NCI-H510A (cell line): ENCODE measurements at regions not wholly inside any gene's neighbourhood (a gene's known extent, or its start where the extent isn't known, plus 50 kb on each side); places are given as distances from the start of the nearest gene placed in this dataset.
"Not testable (repeated sequence)": the region's sequence is repeated elsewhere in the genome, so short reads cannot be mapped to it uniquely, and the experiment has no call there.

Source experiments
- DNase-seq: peaks from one replicate; lab custom pipeline; 2025; lab: John Stamatoyannopoulos, UW

DNA sequence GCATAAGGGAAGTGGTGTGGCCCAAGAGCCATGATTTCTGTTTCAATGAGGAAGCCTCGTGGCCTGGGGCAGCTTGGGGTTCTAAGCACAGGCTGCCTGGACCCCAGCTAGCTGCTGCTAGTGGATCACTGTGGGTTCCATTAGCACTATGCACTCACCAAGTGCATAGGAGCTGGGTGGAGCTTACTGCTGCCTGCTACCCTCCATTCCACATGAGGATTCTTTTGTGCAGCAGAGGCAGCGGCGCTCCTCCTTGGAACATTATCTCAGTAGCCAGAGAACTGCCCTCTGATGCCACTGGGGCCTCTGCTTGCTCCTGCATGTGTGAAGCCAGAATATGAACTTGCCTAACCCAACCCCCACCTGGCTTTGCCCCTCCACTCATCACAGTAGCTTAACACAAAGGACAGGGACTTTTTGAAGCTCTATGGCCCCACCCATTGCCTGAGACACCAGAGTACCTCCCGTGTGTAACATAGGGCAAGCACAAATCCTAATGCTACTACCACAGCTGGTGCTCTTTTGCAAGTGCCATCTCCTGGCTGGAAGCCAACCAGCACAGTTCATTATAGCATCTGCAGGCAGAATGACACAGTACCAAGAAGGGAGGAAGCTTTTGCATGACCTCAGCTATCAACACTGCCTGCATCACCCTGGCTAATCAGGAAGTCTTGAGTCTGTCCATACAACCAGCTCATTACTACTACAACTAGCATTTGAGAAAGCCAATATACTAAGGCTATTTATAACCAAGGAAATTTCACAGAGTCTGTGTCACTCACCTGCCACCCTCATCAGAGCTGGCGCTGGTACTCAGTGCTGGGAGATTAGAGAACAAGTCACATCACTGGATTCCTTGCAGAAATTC, 297.0 kb upstream of the GULP1 start:
- DNase-seq = peak; percentile 73

DNA sequence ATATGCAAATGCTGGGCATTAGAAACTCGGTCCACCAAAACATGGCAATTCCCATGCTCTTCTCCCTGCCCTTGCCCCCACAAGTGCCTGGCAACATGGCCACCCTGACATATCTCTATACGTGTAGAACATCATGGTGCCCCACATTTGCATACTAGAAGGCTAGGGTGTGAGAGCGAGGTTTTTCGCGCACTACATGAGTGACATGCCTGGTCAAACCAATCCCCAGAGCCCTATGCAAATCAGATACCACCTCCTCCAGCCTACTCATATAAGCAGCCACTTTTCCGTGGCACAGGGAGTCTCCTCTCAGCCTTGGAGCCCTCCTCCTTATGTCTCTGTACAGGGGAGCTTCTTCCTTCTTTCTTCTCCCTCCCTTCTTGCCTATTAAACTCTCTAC, 296.1 kb upstream of the GULP1 start:
- no peak for DNase-seq

DNA sequence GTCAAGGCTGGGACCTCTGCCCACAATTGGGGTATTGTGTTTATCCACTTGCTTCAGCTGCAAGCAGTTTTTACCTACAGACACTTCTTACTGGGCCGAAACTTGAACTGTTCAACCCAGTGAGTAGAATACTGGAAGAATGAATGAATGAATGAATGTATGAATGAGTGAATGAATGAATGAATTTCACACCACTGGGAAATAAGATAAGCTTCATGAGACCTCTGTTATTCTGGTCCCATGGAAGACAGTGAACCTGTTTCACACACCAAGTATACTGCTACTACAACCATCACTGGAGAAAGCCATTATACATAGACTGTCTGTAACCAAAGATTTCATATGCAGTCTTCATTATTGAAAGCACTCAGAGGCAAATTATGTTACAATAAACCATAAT, 295.0 kb upstream of the GULP1 start:
- no peak for DNase-seq

DNA sequence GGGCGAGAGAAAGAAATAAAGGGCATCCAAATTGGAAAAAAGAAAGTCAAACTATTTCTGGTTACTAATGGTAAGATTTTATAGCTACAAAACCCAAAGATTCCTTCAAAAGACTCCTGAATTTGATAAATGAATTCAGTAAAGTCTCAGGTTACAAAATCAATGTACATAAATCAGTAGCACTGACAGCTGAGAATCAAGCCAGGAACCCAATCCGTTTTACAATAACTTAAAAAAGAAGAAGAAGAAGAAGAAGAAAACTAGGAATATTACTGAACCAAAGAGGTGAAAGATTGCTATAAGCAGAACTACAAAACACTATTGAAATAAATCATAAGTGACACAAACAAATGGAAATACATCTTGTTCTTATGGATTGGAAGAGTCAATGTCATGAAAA, 291.5 kb upstream of the GULP1 start:
- no peak for DNase-seq

DNA sequence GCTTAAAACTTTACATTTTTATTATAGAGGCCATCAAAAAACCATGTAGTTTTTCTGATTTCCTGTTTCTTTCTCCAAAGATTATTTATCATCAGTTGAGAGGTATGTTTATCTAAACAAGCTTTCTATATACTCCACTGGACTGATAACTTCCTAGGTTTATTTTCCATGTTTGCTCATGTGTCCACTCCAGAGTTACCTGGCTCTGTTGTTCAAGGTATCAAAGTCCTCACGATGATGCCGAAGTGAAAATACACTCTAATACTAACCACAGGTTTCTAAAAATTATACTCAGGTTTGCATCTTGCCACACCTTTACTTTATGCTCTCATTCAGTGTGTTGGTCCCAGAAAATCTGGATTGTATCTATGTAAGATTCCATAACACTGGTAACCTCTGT, 287.9 kb upstream of the GULP1 start:
- DNase-seq = no peak

DNA sequence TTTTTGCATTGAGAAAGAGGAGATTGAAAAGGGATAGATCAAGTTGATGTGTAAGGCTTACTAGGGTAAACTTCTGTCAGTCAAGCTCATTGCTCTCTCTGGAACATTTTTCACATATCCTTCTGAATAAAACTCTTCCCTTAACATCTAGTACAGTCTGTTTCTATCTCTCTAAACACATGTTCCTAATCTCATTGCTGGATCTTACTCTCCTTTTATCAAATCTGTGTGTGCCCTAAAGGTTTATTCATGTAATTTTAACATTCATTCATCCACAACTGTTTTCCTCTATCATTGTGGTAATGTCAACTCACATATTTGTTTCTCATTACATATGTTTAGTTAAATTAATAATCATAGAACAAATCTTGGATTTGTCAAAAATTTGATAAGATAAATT, 277.9 kb upstream of the GULP1 start:
- DNase-seq = no peak

DNA sequence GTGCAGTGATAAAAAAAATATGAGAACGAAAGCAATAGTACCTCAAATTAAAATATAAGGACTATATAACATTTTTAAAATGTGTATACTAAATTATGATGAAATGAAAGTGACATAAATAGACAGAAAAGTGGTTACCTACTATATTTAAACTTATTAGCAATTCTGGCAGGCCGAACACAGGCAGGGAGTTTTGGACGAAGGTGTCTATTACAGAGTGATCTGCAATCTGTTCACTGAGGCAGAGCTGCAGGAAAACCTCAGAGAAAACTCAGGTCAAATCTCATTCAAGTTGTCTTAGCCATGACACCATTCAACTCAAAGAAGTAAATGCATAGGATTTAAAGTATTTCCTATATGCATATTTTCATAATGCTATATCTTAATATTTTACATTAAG, 274.8 kb upstream of the GULP1 start:
- no peak for DNase-seq

DNA sequence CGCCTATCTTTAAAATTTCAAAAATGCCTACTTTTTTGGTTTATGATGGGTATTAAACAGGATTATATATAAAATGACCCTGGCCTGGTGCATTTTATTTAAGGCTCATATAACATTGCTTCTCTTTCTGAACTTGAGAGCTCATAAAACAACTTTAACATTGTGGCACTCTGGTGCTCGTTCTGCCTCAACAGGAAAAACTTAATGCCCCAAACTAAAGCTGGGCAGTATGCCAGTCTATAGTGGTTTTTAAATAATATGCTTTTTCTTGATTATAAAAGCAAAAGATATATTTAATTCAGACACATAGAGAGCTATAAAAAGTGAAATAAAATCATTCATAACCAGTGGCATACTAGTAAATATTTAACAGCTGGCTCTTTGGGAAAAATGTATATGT, 269.3 kb upstream of the GULP1 start:
- DNase-seq = no peak

DNA sequence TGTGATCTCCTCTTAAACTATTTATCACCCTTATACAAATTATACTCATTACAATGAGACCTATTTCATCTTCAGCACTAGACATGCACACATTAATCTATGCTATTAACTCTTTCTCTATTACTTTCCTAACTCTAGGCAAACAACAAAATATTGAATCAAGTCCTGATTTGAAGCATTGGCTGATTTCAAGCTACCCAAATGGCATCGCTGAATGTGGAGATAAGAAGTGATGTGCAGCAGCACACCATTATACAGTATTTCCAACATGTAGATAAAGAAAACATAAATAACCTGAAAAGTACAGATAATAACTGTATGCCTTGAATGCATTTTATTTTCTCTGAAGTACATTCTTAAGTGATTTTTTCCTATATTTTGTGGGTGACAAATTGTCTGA, 268.6 kb upstream of the GULP1 start:
- DNase-seq = no peak

DNA sequence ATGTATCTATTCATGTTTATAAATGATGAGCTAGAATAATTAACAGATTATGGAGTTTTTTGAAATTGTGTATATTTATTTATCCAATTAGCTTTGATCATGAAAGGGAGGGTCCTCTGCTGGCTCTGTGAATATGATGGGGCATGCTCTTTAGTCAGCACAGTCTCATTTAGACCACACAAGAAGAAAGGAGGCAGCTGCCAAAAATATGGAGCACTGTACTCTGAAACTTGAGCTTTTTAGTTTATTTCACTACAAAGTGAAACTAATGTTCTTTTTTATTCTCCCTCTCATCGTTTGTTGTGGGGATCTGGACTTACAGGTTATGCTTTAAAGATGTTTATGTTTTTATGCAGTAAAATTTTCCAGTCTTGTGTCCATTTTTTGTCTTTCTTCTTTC, 266.9 kb upstream of the GULP1 start:
- no peak for DNase-seq

DNA sequence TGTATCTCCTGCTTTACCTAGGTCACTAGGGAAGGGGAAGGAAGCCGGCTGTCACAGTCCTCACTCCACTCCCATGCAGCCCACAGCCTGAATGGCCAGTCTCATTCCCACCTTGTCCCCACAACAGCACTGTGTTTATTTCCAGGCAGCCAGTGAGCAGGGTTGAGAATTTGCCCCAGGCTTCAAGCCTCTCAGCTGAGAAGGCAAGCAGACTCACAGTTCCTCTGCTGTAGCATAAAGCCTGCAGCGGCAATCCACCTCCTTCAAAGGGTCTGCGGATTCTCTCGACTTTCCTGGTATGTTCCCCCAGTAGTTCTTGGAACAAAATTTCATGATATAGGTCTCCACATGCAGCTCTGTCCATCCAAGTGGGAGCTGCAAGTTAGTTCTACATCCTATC, 262.9 kb upstream of the GULP1 start:
- DNase-seq = no peak

DNA sequence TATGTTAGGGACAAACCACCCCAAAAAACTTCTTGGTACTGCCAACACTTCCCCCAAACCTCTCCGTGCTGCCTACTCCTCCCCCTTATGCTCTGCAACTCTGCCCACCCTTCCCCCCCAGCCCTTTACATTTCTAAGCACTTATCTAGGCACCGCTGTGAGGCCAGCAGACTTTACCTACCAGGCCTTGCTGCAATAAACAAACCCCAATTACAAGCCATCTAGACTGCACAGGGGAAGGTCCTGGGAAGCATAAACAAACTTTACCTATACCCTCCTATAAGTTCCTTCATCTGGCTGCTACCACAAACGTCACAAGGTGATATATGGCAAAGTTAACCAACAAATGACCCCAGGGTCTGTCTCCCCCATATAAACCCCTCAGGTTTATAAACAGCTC, 259.4 kb upstream of the GULP1 start:
- DNase-seq = no peak

DNA sequence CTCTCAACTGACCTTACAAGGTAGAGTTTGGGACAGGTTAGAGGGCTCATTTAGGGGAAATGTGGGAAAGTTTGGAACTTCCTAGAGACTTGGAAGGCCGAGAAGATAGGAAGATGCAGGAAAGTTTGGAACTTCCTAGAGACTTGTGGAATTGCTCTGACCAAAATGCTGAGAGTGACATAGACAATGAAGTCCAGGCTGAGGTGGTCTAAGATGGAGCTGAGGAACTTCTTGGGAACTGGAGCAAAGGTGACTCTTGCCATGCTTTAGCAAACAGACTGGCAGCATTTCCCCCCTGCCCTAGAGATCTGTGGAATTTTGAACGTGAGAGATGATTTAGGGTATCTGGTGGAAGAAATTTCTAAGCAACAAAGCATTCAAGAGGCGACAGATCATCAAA, 258.9 kb upstream of the GULP1 start:
- DNase-seq = no peak

DNA sequence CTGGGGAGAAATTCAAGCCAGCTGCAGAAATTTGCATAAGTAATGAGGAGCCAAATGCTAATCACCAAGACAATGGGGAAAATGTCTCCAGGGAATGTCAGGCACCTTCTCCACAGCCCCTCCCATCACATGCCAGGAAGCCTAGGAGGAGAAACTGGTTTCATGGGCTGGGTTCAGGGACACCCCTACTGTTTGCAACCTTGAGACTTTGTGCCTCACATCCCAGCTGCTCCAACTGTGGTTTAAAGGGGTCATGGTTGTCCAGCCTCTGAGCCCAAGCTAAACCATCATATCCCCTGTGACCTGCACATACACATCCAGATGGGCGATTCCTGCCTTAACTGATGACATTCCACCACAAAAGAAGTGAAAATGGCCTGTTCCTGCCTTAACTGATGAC, 258.4 kb upstream of the GULP1 start:
- not testable (repeated sequence) for DNase-seq

DNA sequence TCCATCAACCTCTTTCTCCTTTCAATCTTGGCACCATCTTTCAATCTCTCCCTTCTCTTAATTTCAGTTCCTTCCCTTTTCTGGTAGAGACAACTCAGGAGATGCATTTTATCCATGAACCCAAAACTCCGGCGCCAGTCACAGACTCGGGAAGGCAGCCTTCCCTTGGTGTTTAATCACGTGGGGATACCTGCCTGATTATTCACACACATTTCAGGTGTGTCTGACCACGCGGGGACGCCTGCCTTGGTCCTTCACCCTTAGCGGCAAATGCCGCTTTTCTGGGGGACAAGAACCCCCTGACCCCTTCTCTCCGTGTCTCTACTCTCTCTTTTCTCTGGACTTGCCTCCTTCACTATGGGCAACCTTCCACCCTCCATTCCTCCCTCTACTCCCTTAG, 257.6 kb upstream of the GULP1 start:
- not testable (repeated sequence) for DNase-seq

DNA sequence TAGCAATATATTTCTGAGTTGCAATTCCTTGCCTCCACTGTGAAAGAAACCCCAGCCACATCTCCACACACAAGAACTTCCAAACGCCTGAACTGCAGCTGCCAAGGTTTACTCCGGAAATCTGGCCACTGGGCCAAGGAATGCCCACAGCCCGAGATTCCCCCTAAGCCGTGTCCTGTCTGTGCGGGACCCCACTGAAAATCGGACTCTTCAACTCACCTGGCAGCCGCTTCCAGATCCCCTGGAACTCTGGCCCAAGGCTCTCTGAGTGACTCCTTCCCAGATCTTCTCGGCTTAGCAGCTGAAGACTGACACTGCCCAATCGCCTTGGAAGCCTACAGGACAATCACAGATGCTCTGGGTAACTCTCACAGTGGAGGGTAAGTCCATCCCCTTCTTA, 256.3 kb upstream of the GULP1 start:
- DNase-seq = not testable (repeated sequence)

DNA sequence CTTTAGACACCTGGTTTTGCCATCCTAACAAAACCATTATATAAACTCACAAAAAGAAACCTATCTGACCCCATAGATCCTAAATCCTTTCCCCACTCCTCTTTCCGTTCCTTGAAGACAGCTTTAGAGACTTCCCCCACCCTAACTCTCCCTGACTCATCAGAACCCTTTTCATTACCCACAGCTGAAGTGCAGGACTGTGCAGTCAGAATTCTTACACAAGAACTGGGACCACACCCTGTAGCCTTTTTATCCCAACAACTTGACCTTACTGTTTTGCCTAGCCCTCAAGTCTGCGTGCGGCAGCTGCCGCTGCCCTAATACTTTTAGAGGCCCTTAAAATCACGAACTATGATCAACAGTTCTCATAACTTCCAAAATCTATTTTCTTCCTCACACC, 254.9 kb upstream of the GULP1 start:
- DNase-seq = not testable (repeated sequence)

DNA sequence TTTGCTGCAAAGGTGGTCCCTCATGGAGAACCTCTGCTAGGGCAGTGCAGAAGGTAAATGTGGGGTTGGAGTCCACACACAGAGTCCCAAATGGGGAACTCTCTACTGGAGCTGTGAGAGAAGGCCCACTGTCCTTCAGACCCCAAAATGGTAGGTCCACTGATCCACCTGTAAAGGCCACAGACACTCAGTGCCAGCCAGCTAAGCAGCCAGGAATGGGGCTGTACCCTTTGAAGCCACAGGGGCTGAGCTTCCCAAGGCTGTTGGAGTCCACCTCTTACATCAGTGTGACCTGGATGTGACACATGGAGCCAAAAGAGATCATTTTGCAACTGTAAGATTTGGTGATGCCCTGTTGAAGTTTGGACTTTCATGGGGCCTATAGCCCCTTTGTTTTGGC, 252.4 kb upstream of the GULP1 start:
- no peak for DNase-seq

DNA sequence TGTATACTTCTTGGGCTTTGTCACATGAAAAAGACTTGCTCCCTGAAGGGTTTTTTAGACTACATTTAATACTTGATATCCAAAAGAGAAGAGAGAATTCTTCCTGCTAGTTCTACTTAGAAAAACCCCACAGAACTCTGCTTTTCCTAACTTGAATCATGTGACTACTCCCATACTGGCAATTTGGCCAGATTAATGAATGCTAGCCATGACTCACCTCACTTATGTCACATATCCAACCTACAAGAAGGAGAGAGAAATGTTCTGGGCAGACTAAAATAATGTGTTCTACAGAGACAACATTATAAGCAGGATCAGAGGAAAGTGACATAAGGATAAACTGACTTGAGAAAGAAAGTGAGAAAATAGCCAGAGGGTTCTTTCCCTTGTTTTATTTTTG, 249.3 kb upstream of the GULP1 start:
- no peak for DNase-seq

DNA sequence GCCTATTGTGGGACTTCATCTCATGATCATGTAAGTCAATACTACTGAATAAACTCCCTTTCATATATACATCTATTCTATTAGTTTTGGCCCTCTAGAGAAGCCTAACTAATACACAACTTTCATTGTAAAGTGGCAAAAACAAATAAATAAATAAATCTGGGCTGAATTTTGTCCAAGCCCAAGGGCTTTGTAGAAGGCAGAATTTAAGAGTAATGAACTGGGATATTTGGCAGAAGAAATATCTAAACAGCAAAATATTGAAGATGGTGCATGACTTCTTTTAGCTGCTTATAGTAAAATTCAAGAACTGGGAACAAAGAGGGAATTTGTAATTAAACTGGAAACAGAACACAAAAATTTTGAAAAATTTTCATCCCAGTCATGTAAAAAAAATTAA, 246.7 kb upstream of the GULP1 start:
- no peak for DNase-seq

DNA sequence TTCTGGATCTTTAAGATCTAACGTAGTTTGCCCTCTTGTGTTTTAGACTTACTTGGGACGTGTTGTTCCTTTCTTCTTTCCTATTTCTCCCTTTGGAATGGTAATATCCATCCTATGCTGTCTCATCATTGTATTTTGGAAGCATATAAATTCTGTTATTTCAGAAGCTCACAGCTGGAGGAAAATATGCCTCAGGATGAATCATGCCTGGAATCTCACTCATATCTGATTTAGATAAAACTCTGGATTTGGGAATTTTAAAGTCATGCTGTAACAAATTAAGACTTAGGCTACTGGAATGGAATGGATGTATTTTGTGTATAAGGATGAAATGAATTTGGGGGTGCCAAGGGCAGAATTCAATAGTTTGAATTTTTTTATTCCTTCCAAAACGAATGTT, 245.2 kb upstream of the GULP1 start:
- DNase-seq = no peak

DNA sequence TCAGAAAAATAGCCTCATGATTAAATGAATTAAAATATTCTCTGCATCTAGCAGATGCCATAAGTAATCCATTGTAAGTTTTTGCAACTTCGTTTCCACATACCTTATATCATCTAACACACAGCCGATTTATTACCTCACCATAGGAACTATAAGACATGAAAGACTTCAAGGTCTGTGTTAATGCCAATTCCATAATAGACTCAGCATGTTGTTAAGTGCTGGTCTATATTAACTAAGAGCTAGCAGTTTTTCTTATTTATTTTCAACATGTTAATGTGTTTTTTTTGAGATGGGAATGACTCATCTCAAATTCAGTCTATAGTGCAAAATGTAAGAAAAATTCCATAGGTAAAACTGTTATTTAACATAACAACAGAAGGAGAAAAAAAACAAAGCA, 243.9 kb upstream of the GULP1 start:
- no peak for DNase-seq

DNA sequence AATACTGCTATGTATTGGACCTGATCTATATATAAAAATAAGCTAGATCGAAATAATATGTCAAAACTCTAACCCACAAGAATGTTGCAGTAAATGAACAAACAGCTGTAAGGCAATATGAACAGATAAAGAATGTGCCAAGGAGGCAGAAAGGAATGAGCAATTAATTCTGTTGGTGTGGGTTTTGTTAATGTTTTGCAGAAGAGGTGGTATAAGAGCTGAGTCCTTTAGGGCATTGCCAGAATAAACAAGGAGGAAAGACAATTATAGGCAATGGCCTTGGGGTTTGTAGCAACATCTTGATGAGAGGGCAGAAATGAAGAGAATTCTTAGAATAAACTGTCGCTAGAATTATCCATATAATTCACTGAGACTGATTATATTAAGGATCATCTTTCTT, 240.9 kb upstream of the GULP1 start:
- DNase-seq = no peak

DNA sequence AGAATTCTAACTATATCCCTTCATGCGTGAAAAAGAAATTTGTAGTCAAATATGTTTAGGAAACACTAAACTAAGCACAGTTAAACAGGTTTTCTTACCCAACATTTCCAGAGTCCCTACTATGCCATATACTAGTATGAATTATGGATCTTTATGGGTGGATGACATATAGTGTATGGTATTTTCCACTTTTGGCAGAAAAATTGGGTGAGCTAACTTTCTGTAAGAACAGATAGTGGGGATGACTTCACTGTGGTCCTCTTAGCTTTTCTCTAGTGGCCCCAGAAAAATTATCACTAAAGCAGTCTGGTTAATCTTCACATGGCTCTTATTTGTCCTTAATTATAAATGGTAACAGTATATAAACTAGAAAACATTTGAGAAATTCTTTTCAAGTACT, 240.0 kb upstream of the GULP1 start:
- no peak for DNase-seq
